ENCODE measurements at regions not wholly inside any gene's neighbourhood (a gene's known extent, or its start where the extent isn't known, plus 50 kb on each side); places are given as distances from the start of the nearest gene placed in this dataset.
"Not testable (repeated sequence)": the region's sequence is repeated elsewhere in the genome, so short reads cannot be mapped to it uniquely, and the experiment has no call there.

DNA sequence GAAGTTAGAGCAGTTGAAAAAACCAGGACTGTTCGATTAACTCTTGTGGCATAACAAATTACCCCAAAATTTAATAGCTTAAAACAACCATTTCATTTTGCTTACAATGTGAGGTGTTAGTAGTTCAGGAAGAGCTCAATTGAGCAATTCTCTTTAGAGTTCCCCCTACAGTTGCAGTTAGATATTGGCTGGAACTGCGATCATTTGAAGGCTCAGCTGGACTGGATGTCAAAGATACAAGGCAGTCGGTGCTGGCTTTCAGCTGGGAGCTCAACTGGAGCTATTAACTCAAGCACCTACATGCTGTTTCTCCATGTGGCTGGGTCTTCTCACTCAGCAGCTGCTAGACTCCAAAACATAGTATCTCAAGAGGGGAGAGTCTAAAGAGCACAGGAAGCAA lies 96.0 kb upstream of the LOC128125822 start:
- DNase-seq (ENCODE audit: low read depth in 4 of 4, low spot score in 3 of 4), result no peak

DNA sequence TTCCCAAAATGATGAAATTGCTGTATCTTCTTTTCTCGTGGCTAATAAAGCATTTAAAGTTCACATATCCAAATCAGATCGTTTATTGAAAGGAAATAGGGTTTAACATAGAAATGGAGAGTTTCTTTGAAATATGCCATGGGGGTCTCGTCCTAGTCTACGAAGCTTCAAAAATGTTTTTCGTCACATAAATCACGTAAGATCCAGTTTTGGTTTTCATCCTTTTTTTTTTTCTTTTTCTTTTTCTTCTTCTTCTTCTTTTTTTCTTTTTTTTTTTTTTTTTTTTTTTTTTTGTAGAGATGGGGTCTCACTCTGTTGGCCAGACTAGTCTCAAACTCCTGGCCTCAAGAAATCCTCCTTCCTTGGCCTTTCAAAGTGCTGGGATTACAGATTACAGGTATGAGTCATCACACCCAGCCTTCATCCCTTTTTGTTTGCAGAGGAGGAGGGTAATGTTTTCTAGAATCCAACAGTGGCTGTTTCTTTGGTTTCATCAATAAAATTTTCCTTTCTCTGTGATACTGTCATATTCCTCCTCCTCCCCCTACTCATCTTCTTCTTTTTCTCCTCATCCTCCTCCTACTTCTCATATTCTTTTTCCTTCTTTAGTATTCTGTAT lies 94.7 kb upstream of the LOC128125822 start:
- DNase-seq (ENCODE audit: low read depth in 4 of 4, low spot score in 3 of 4), result no peak

DNA sequence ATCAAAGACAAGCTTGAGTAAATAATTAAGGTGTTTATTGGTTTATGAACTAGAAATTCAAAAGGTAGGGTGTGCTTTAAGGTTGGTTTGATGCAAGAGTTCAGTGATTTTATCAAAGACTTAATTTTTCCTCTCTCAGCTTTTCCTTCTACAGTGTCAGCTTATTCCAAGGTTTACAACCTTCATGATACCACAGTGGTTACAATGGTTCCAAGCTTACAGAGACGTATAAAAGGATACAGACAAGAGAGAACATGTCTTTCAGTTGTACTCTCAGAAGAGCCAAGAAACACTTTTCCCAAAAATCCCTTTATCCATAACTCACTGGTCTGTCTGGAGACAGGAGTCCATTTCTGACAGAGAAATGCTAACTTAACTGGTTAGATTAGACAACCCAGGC lies 93.5 kb upstream of the LOC128125822 start:
- no peak for DNase-seq (ENCODE audit: low read depth in 4 of 4, low spot score in 3 of 4)

DNA sequence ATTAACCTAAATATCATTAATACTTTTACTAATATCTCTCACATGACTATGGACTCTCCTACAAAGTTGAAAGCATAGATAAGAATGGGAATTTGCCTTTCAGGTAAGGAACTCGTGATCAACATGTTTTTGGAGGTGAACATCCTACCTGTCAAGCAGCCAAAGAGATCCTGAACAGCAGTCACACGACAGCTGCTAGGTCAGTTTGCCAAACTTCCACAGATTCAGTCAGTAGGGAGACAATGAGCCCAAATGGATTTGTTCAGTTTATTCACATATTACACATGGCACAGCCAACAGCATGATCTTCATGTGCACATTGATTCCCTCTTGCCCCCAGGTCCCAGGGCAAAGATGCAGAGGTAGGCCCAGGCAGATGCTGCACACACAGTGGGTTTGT lies 86.1 kb upstream of the LOC128125822 start:
- DNase-seq (ENCODE audit: low read depth in 4 of 4, low spot score in 3 of 4), result no peak

DNA sequence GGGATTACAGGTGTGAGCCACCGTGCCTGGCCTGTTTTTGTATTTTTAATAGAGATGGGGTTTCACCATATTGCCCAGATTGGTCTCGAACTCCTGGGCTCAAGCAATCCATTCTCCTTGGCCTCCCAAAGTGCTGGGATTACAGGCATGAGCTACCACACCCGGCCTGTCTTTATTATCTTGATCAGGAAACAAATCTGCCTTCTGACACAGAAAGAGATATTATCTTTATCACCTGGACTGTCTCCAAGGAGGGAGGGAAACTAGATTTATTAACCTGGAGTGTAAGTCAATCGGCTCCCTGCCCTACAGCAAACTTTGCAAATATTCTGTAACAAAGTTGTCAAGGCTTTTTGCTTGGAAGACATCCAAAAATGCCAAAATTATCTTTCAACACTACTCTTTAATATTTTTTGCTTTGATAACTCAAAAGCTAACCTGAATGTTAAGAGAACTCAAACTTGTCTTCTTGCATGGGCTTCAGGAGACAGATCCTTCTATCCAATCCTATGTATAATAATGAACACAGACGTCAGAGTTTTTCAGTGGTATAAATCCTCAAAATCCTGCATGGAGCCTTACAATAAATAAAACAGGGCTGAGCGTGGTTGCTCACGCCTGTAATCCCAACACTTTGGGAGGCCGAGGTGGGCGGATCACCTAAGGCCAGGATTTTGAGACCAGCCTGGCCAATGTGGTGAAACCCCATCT lies 85.0 kb upstream of the LOC128125822 start:
- DNase-seq (ENCODE audit: low read depth in 4 of 4, low spot score in 3 of 4), result no peak

DNA sequence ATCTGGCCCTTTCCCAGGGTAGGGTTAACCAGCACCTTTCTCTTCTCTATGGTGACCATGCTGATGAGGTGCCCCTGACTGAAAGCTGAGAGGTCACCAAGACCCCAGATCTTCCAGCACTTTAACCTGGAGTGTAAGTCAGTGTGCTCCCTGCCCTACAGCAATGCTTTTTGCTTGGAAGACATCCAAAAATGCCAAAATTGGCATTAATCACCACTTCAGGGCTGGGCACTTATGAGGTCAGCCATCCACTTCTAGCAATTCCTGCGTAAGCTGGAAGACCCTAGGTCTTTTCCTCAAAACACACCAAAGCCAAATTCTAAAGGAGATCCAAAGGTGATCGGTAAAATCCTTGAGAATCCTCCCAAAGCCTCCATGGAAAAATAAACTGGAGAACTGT lies 81.2 kb upstream of the LOC128125822 start:
- no peak for DNase-seq (ENCODE audit: low read depth in 4 of 4, low spot score in 3 of 4)

DNA sequence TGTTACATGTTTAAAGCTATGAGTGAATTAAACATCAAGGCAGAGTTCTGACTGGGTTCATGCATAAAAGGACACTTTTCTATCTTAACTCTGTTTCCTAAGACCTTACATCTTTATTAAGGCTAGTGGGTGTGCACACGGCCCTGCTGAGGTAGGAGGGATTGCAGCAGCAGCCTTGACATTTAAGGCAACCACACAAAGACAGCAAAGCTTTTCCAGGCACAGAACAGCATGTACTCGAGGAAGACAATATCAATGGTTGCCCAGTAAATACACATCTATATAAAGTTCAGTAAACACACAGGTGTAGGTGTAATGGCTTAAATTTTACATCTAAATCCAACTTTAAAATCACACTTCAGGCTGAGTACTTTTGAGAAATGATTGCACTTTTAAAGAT lies 79.8 kb upstream of the LOC128125822 start:
- DNase-seq (ENCODE audit: low read depth in 4 of 4, low spot score in 3 of 4), result no peak

DNA sequence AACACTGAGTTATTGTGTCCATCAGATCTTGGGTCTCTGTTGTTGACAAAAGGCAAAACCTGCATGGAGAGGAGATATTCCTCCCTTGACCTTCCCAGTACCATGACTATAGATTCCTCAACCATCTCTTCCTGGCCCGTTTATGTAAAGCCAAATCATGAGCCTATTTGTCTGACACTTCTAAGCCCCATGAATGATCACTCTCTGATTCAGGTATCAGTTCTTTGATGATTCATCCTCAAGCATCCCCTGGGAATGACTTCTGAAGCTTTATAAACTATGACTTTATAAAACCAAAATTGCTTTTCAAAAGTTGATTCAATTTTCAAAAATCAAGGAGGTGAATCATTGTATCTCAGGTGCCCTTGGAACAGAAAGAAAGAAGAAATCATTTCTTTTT lies 78.7 kb upstream of the LOC128125822 start:
- DNase-seq (ENCODE audit: low read depth in 4 of 4, low spot score in 3 of 4), result no peak

DNA sequence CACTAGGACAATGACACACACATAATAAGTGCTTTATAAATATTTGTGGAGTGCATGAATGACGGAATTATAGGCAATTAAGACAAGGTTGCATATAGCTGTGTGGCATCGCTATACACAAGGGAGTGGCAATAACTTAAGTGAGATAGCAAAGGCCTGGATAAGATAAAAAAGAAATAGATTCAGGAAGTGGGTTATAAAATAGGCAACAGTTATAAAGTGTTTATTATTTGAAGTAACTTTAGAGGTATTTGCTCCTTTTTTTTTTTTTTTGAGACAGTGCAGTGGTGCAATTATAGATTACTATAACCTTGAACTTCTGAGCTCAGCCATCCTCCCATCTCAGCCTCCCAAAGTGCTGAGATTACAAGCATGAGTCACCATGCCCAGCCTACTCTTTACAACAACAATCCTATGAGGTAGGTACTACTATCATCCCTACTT lies 75.9 kb upstream of the LOC128125822 start:
- DNase-seq (ENCODE audit: low read depth in 4 of 4, low spot score in 3 of 4), result no peak

DNA sequence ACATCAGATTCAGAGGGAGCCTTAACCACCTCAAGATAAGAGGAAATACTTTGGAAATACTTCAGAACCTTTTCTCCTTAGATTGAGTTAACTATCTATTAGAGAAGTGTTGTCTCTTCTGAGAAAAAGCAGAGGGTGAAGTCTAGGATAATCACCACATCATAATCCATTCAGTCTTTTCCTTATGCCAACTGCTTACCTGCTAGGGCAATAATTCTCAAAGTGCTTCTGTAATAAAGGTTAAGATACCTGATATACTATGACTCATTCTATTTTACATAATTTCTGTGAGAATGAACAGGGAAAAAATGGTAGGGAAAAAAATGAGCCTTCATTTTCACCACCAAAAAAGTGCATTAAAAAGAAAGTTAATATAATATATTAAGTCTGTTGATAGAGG lies 70.1 kb upstream of the LOC128125822 start:
- DNase-seq (ENCODE audit: low read depth in 4 of 4, low spot score in 3 of 4), result no peak

DNA sequence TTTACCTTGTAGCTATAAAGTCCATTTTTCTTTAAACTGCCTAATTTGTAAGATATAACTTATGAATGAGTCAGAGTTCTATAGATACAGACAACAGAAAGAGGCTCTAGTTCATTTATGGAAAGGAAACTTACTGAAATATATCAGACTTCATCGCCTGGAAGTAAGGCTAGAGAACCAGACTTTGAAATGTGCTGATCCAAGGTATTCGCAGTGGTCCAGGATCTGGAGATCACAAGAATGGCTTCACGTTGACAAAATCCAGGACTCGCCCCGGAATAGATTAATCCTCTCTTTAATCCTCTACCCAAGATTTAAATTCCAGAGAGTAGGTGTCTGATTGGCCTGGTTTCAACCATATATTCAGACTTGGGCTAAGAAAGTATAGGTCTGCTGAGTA lies 69.1 kb upstream of the LOC128125822 start:
- DNase-seq (ENCODE audit: low read depth in 4 of 4, low spot score in 3 of 4), result no peak

DNA sequence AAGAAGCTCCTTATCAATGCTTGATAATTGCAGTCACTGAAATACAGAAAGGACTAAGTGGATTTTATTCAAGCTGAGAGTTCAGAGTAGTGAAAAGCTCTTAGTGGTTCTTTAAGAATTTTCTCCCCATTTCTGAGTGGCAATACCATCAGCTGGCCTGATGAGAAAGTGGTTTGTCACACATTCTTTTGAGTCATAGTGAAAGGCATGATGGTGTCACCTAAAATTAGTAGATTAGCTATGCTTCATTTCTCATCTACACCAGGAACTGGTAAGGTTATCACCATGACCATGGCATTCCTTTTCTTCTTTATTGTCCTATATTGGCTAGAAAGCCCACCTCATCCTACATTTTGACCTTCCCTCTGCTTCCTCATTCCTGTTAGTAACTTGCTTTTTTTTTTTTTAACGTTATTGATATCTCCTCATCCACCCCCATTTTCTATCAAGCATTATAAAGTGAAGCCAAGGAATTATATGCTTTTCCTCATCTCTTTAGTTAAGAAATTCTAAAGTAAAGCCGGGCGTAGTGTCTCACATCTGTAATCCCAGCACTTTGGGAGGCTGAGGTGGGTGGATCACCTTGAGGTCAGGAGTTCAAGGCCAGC lies 67.4 kb upstream of the LOC128125822 start:
- no peak for DNase-seq (ENCODE audit: low read depth in 4 of 4, low spot score in 3 of 4)

DNA sequence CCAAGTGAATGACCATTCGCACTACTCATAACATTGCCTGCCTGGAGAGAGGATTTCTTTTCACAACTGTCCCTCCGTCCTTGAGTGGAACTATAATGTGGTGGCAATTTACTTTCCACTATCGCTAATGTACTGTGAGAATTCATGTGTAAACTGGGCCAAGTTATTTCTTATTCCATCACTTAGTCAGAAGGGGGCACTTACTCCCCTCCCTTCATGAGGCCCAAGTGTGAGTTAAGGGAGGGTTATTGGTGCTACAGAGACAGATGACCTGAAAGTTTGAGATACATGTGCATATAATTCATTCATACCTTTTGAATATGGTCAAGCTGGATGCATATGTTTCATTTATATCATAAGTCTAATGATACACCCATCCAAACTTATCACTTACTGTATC lies 65.2 kb upstream of the LOC128125822 start:
- DNase-seq (ENCODE audit: low read depth in 4 of 4, low spot score in 3 of 4), result no peak

DNA sequence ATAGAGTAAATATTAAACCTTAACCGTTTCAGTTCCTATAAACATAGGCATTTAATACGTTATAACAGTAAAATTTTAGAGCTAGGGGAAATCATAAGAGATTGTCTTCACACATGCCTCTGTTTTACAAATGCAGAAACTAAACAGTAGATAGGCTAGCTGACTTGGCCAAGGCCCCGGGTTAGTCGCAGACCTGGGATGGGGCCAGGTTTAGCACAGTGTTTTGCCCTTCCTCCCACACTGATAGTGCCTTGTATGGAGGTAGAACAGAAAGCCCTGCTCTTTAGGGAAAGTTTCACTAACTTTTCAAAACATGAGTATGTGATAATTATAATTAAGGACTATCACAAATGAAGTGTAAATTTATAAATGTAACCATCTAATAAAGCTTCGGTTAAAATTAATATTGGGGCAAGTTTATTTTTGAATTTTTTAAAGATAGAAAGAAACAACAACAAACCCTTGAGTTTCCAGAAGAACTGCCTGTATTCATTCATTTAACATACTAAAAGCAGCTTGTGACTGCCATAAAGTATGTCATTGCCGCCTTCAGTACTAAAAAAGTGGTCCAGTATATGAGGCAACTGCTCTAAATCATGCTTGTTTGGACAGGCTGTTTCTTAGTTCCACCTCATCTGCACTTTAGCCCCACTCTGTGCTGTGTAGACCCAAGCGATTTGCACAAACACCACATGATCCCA lies 62.5 kb upstream of the LOC128125822 start:
- DNase-seq (ENCODE audit: low read depth in 4 of 4, low spot score in 3 of 4), result no peak

DNA sequence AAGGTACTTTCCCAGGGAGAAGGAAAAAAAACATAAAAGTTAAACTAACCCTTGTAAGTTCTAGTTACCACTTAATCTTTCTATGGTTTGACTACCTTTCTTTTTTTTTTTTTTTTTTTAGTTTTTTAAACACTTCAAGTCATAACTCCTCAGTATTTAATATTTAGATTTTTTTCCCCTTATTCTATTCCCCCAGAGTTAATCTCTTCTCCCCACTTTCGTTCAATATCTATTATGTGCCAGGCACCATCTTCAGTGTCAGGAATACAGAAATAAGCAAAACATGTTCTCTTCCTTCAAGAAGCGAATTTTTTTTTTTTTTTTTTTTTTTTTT lies 62.0 kb upstream of the LOC128125822 start:
- no peak for DNase-seq (ENCODE audit: low read depth in 4 of 4, low spot score in 3 of 4)

DNA sequence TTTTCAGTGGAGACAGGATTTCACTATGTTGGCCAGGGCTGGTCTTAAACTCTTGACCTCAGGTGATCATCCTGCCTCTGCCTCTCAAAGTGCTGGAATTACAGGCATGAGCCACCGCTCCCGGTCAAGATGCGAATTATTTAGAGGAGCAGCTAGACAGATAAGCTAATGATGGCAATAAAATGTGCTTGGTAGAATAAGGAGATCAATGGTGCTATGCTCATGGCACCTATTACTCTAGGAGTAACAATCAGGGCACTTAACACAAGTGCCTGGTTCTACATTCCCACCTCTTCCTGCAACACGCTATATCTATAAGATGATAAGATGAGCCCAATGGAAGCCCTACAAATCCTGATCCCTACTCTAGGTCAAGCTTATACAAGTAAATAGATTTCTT lies 61.4 kb upstream of the LOC128125822 start:
- no peak for DNase-seq (ENCODE audit: low read depth in 4 of 4, low spot score in 3 of 4)

DNA sequence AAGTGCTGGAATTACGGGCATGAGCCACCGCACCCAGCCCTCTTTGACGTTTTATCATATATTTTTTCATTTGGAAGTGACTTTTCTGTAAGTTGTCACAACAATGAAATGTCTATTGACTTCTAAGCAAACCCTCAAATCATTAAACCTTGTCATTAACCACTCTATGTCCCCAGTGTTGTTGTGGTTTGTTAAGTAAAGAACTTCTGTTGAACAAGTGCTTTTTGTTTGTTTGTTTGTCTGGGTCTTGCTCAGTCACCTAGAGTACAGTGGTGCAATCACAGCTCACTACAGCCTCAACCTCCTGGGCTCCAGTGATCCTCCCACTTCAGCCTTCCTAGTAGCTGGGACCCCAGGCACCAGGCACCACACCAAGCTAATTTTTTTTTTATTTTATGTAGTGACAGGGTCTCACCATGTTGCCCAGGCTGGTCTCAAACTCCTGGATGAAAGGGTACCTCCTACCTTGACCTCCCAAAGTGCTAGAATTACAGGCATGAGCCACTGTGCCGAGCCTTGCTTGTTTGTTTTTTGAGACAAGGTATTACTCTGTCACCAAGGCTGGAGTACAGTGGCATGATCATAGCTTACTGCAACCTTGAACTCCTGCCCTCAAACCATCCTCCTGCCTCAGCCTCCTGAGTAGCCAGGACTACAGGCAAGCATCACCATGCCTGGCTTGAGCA lies 57.6 kb upstream of the LOC128125822 start:
- DNase-seq (ENCODE audit: low read depth in 4 of 4, low spot score in 3 of 4), result no peak

DNA sequence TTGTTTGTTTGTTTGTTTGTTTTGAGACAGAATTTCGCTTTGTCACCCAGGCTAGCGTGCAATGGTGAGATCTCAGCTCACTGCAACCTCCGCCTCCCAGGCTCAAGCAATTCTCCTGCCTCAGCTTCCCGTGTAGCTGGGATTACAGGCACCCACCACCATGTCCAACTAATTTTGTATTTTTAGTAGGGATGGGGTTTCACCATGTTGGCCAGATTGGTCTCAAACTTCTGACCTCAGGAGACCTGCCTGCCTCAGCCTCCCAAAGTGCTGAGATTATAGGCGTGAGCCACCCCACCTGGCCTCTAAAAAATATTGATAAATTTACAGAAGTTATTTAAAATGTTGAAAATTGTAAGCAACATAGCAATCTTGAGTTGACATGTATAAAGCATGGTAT lies 57.1 kb upstream of the LOC128125822 start:
- not testable (repeated sequence) for DNase-seq (ENCODE audit: low read depth in 4 of 4, low spot score in 3 of 4)

DNA sequence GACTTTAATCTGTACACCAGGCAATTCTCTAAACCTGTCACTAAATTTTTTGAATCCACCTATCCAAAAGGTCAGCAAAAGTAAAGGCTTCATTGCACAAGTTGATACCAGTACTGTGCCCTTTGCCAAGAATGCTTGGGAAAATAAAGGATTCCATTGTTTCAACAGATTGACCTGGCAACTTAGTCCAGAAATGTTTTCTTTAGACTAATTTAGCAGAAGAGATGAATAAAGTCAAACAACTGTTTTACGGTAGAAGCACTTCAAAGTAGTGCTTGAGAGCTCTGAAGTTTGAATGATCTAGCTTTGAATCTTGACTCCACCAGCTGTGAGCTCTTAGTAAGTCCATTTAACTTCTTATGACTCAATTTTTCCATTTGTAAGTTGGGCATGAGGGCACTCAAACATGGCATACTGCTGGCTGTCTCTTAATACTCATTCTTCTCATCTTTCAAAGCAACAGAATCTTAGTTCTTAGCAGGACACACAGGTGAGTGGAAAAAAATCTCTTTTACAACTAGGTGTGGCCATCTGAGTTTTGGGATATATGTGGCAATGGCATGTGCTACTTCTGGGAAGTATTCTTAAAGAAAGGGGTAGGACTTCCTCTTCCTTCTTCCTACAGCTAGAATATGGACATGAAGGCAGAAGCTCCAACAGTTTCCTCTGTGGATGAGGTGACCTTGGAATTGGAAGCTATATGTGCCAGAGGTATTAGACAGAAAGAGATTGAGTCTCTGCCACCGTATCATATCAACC lies 55.9 kb upstream of the LOC128125822 start:
- DNase-seq (ENCODE audit: low read depth in 4 of 4, low spot score in 3 of 4), result no peak

DNA sequence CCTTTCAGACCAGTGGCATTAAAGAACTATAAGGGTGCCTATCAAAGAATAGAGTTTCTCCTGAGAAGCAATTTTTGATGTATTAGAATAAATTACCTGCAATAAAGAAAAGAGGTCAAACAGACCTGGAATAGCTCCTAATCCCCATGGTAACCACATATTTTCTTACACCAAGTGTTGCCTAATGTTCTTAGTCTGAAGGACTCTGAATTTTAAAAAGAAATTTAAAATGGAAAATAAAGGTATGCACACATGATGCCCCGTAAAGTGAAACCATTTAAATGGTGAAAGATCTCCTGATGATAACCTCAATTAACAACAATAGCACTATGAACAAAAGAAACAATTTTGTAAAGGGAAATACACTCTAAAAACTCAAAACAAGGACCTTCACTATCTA lies 55.1 kb upstream of the LOC128125822 start:
- DNase-seq (ENCODE audit: low read depth in 4 of 4, low spot score in 3 of 4), result no peak

Data from right renal pelvis (tissue), 4 donors.